Caco-2 (cell line): ENCODE measurements at regions not wholly inside any gene's neighbourhood (a gene's known extent, or its start where the extent isn't known, plus 50 kb on each side); places are given as distances from the start of the nearest gene placed in this dataset.

Experiments
- BruUV-seq: library from RNA; stranded (reverse); fragments of 400-500 nt; replicated peaks from 2 replicates; lab custom pipeline; 2021; lab: Mats Ljungman, UMichigan
- CTCF ChIA-PET: fragments of 300-600 bp; sonication (Branson Sonifier 250); formaldehyde crosslinking; loops from one replicate; lab custom pipeline; 2022; ENCODE audit warnings: antibody characterized with exemption; lab: Charles Lee
- POLR2A ChIA-PET: fragments of 300-600 bp; sonication (Branson Sonifier 250); formaldehyde crosslinking; loops from one replicate; lab custom pipeline; 2022; ENCODE audit warnings: antibody characterized with exemption; lab: Charles Lee
- DNase-seq, 2 experiments: peaks; one replicate each; pipeline versions ENCODE4 v3.0.0 to v3.0.0-alpha.2; 2020 to 2022
- H3K27me3 ChIP-seq: replicated peaks from 2 replicates; pipeline ENCODE4 v1.6.0; 2011; ENCODE audit warnings: low read length; ENCODE audit not compliant: control insufficient read depth, insufficient read depth
- H3K36me3 ChIP-seq: 2 replicates; pipeline ENCODE4 v1.5.1; 2011; ENCODE audit warnings: low read length; ENCODE audit not compliant: control insufficient read depth, insufficient read depth
- H3K4me1 ChIP-seq: fragments of 250-450 bp; sonication (Bioruptor Pico); 2 replicates; pipeline ENCODE4 v1.5.1; 2020; ENCODE audit warnings: mild to moderate bottlenecking
- H3K4me3 ChIP-seq: 2 replicates; pipeline ENCODE4 v1.5.1; 2011; ENCODE audit warnings: low read depth, mild to moderate bottlenecking, control low read depth, low read length
- H3K9me3 ChIP-seq: fragments of 250-450 bp; sonication (Bioruptor Pico); 2 replicates; pipeline ENCODE4 v1.5.1; 2020; ENCODE audit warnings: mild to moderate bottlenecking, moderate library complexity
- H3K27ac Mint-ChIP-seq: one replicate; pipeline ENCODE4 v1.8.0; 2022; ENCODE audit warnings: mixed read lengths; ENCODE audit not compliant: unreplicated experiment
- H3K27me3 Mint-ChIP-seq: one replicate; pipeline ENCODE4 v1.8.0; 2022; ENCODE audit warnings: mixed read lengths; ENCODE audit not compliant: insufficient read depth, unreplicated experiment
- H3K36me3 Mint-ChIP-seq: one replicate; pipeline ENCODE4 v1.8.0; 2022; ENCODE audit warnings: mild to moderate bottlenecking, mixed read lengths; ENCODE audit not compliant: insufficient read depth, unreplicated experiment
- H3K4me1 Mint-ChIP-seq: one replicate; pipeline ENCODE4 v1.8.0; 2022; ENCODE audit warnings: low read depth, mixed read lengths; ENCODE audit not compliant: unreplicated experiment
- H3K4me3 Mint-ChIP-seq: one replicate; pipeline ENCODE4 v1.8.0; 2022; ENCODE audit warnings: mild to moderate bottlenecking, moderate library complexity, mixed read lengths; ENCODE audit not compliant: unreplicated experiment
- H3K9me3 Mint-ChIP-seq: one replicate; pipeline ENCODE4 v1.8.0; 2022; ENCODE audit warnings: mixed read lengths; ENCODE audit not compliant: unreplicated experiment
- intact Hi-C: fragments of 100-400 bp; cut with micrococcal nuclease; formaldehyde crosslinking; loops from one replicate; pipeline ENCODE4 v1.10.0; 2022; ENCODE audit not compliant: unreplicated experiment
- TF ChIP-seq, protein P1 (sequence below), 2 experiments: fragments of 200-600 bp in 1 of 2; IDR thresholded peaks; 1 replicate in 1 of 2; 2 replicates in 1 of 2; pipeline versions ENCODE4 v1.5.1 to v1.8.0; 2011 to 2022; ENCODE audit warnings: antibody characterized with exemption in 1 of 2, control low read depth in 1 of 2, inconsistent platforms in 1 of 2, low read depth in 1 of 2, low read length in 1 of 2, mild to moderate bottlenecking in 1 of 2, moderate library complexity in 1 of 2; ENCODE audit not compliant: insufficient read depth in 1 of 2, severe bottlenecking in 1 of 2, unreplicated experiment in 1 of 2

DNA sequence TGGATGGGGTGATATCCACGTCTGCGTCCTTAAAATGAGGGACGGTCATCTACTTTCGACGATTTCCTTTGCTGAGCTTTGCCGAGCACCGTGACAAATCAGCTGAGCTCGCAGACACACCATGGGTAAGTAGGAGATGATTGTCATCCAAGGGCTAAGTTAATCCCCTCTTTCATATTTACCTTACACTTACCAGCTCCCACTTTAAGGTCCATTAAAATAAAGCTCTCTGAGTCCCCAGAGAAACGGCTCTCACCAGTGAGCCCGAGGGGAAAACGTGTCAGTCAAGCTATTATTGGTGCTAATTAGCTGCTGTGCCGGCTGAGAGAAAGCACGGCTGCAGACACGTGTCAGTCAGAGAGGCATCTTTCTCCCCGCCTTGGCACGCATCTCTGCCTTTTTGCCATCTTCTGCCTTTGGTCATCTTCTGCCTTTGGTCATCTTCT lies 72.2 kb downstream of the CRLF2 start:
- no TSS peak for BruUV-seq

DNA sequence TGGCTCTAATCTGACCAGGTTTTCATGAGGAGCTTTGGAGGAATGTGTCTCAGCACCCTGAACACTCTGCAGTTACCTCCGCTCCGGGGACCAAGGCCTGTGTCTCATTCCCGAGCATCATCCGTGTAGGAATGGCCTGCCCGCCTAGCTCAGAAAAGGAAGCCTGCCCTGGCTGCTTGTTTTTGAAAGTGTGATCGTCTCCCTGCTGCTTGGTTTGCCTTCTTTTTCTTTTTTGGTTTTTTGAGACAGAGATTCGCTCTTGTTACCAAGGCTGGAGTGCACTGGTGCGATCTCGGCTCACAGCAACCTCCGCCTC lies 73.3 kb downstream of the CRLF2 start:
- ChIA-PET CTCF (no interaction called here), POLR2A (no interaction called here)
- Histone ChIP-seq H3K4me1 (no peaks in the 10 kb centered on the region), H3K36me3 (no peaks in the 10 kb centered on the region), H3K4me3 (no peak overlapping the region), H3K27me3 (no peaks in the 10 kb centered on the region; the same call in 1 of the 2 replicates), H3K9me3 (no peaks in the 10 kb centered on the region)
- intact Hi-C loops, result no loop called here
- no peaks in the 10 kb centered on the region for H3K27me3 Mint-ChIP-seq
- H3K27ac Mint-ChIP-seq, result no peak overlapping the region
- no peak overlapping the region for H3K4me3 Mint-ChIP-seq
- TF ChIP-seq, protein P1, sequence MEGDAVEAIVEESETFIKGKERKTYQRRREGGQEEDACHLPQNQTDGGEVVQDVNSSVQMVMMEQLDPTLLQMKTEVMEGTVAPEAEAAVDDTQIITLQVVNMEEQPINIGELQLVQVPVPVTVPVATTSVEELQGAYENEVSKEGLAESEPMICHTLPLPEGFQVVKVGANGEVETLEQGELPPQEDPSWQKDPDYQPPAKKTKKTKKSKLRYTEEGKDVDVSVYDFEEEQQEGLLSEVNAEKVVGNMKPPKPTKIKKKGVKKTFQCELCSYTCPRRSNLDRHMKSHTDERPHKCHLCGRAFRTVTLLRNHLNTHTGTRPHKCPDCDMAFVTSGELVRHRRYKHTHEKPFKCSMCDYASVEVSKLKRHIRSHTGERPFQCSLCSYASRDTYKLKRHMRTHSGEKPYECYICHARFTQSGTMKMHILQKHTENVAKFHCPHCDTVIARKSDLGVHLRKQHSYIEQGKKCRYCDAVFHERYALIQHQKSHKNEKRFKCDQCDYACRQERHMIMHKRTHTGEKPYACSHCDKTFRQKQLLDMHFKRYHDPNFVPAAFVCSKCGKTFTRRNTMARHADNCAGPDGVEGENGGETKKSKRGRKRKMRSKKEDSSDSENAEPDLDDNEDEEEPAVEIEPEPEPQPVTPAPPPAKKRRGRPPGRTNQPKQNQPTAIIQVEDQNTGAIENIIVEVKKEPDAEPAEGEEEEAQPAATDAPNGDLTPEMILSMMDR (IDR thresholded peaks at IDR 0.05; ENCODE audit: insufficient read depth in 1 of 2, low read depth in 1 of 2, low read length in 1 of 2, severe bottlenecking in 1 of 2, unreplicated experiment in 1 of 2), result no peak
- no peaks in the 10 kb centered on the region for H3K4me1 Mint-ChIP-seq
- H3K36me3 Mint-ChIP-seq, result no peaks in the 10 kb centered on the region
- DNase-seq, result no peak
- BruUV-seq, result no TSS peak
- peaks cover 21% of the 10 kb centered on the region for H3K9me3 Mint-ChIP-seq

More for the DNA sequence above, 72.2 kb downstream of the CRLF2 start:
- no peak overlapping the region for H3K4me3 ChIP-seq
- ChIA-PET CTCF (no interaction called here), POLR2A (no interaction called here)
- H3K4me1 Mint-ChIP-seq, result no peaks in the 10 kb centered on the region
- no peaks in the 10 kb centered on the region for H3K36me3 ChIP-seq
- intact Hi-C loops, result no loop called here
- DNase-seq, result no peak
- H3K9me3 Mint-ChIP-seq, result peaks cover 16% of the 10 kb centered on the region
- no peaks in the 10 kb centered on the region for H3K36me3 Mint-ChIP-seq
- H3K9me3 ChIP-seq, result no peaks in the 10 kb centered on the region
- no peaks in the 10 kb centered on the region for H3K27me3 Mint-ChIP-seq
- H3K27me3 ChIP-seq, result no peaks in the 10 kb centered on the region
- TF ChIP-seq, protein P1 (IDR thresholded peaks at IDR 0.05; ENCODE audit: insufficient read depth in 1 of 2, low read depth in 1 of 2, low read length in 1 of 2, severe bottlenecking in 1 of 2, unreplicated experiment in 1 of 2), result no peak
- H3K4me3 Mint-ChIP-seq, result no peak overlapping the region
- no peak overlapping the region for H3K27ac Mint-ChIP-seq
- no peaks in the 10 kb centered on the region for H3K4me1 ChIP-seq

DNA sequence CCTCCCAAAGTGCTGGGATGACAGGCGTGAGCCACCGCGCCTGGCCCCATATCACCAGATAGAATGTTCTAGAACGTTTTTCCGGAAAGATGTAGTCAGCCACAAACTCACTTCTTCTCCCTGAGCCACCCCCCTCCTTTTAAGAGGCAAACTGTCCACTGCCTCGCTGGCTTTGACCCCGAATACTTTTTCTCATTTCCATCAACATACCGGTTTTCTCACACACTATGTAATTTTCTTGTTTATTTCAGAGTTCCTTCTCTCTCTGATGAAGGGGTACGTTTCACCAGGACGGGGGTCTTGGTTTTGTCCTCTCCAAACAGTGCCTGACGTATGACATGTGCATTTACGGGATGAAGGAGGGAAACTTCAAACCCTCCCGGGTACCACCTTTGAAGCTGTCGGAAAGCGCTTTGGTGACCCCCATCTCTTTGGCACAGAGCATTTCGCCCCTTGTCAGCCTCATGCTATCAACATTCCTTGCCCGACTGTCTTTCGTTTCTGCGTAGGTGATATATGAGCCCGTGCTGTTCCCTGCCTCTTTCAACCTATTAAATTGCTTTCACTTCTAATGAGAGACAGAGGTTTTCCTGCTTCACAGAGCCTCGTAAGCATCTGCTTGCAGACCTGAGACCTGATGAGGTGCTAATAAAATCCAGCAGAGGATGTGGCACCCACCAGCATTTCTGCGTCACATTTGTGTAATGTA lies 73.8 kb downstream of the CRLF2 start:
- no peak overlapping the region for H3K4me3 ChIP-seq
- POLR2A ChIA-PET, result no interaction called here
- BruUV-seq, result no TSS peak
- CTCF ChIA-PET, result no interaction called here
- Mint-ChIP-seq H3K36me3 (no peaks in the 10 kb centered on the region), H3K27ac (no peak overlapping the region), H3K4me1 (no peaks in the 10 kb centered on the region), H3K9me3 (peaks cover 21% of the 10 kb centered on the region), H3K4me3 (no peak overlapping the region), H3K27me3 (no peaks in the 10 kb centered on the region)
- DNase-seq, result no peak
- no peaks in the 10 kb centered on the region for H3K4me1 ChIP-seq
- no peaks in the 10 kb centered on the region for H3K9me3 ChIP-seq
- intact Hi-C loops, result no loop called here
- H3K36me3 ChIP-seq, result no peaks in the 10 kb centered on the region
- no peaks in the 10 kb centered on the region; the same call in 1 of the 2 replicates for H3K27me3 ChIP-seq
- TF ChIP-seq, protein P1 (IDR thresholded peaks at IDR 0.05; ENCODE audit: insufficient read depth in 1 of 2, low read depth in 1 of 2, low read length in 1 of 2, severe bottlenecking in 1 of 2, unreplicated experiment in 1 of 2), result no peak
